ENCODE measurements at regions not wholly inside any gene's neighbourhood (a gene's known extent, or its start where the extent isn't known, plus 50 kb on each side); places are given as distances from the start of the nearest gene placed in this dataset.

DNA sequence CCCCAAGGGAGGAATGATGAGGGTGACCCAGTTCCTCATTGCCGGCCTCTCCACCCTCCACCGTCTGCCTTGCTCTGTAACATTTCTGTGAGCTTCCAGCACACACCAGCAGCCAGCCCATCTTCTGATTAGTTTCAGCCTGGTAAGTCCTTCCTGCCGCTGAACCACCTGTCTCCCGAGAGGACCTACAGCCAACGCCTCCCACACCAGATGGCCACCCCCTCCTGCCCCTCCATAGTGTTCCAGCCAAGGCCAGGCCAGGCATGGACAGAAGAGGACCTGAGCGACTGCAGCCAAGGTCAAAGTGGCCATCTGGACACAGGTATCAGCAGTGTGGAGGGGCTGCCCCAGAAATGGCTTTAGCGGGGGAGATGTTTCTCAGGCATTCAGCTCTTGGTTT is 170.7 kb upstream of the CTBP2 start:
- ATAC-seq (replicated peaks in 1 of 2) (no peak), DNase-seq (no peak)
- Mint-ChIP-seq H3K4me1 (ENCODE audit: low read depth) (no peaks in the 10 kb centered on the region), H3K4me3 (no peak overlapping the region), H3K36me3 (ENCODE audit: insufficient read depth in 2 of 2) (no peaks in the 10 kb centered on the region), H3K27ac (no peak overlapping the region), H3K27me3 (ENCODE audit: low read depth) (no peaks in the 10 kb centered on the region), H3K9me3 (peaks cover 5 to 10% of the 10 kb centered on the region in 2 donors)

DNA sequence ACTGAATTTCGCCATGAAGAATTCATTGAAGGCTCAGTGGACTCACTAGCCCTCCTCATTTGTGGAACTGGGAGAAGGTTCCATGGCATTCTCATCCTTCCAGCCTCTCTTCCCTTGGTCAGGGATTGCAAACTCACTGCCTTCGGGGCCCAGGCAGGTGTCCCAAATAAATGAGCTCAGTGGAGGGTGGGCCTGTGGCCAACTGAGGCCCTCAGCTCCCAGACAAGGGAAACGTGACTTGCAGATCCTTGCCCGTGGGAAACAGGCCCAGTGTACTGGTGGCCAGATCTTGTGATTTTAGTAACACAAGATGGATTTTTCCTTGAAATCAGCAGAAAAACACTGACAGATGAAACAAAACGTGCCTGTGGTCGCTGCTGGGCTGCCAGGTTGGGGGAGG is 168.7 kb upstream of the CTBP2 start:
- DNase-seq, result no peak
- no peak overlapping the region for H3K27ac Mint-ChIP-seq
- no peaks in the 10 kb centered on the region for H3K4me1 Mint-ChIP-seq (ENCODE audit: low read depth)
- H3K9me3 Mint-ChIP-seq, result peaks cover 7 to 12% of the 10 kb centered on the region in 2 donors
- no peaks in the 10 kb centered on the region for H3K27me3 Mint-ChIP-seq (ENCODE audit: low read depth)
- H3K4me3 Mint-ChIP-seq, result no peak overlapping the region
- no peaks in the 10 kb centered on the region for H3K36me3 Mint-ChIP-seq (ENCODE audit: insufficient read depth in 2 of 2)
- ATAC-seq (replicated peaks in 1 of 2), result no peak

DNA sequence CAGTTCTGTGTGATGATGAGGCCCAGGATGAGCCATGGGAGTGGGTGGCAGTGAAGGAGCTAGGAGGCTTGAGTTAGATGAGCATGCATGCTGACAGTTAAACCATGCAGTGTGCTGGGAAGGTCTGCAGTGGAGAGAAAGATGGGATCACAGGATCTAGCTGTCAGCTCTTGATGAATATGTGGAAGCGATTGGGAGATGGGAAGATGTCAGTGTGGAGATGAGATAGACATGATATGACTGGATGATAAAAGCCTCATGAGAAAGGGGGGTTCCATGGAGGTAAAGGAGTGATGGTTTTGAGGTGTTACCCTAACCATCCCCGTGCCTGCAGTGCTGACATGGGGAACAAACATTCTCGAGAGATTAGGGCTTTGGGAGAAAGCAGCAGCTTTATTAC is 165.0 kb upstream of the CTBP2 start:
- DNase-seq, result no peak
- ATAC-seq (replicated peaks in 1 of 2), result no peak
- no peaks in the 10 kb centered on the region for H3K36me3 Mint-ChIP-seq (ENCODE audit: insufficient read depth in 2 of 2)
- no peak overlapping the region for H3K4me3 Mint-ChIP-seq
- H3K9me3 Mint-ChIP-seq, result peaks cover 8 to 16% of the 10 kb centered on the region in 2 donors
- H3K27me3 Mint-ChIP-seq (ENCODE audit: low read depth), result no peaks in the 10 kb centered on the region
- no peak overlapping the region for H3K27ac Mint-ChIP-seq
- no peaks in the 10 kb centered on the region for H3K4me1 Mint-ChIP-seq (ENCODE audit: low read depth)

DNA sequence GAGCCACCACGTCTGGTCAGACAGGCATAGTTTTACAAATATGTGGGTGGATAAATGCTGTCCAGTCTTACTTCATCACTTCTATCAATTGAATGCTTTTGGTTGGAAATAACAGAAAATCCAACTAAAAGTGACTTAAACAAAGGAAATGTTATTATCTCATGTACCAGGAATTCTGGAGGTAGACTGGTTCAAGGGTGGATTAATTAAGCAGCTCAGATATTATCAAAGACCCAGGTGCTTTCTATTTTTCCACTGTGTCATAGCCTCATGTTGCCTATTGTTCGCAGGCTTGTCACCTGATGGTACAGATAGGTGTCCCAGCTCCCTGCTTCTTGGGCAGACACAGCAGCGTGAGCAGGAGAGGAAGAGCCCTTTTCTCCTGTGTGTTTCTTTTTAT is 156.1 kb upstream of the CTBP2 start:
- DNase-seq, result no peak
- ATAC-seq (replicated peaks in 1 of 2), result no peak
- H3K36me3 Mint-ChIP-seq (ENCODE audit: insufficient read depth in 2 of 2), result no peaks in the 10 kb centered on the region
- H3K4me3 Mint-ChIP-seq, result no peak overlapping the region
- no peak overlapping the region for H3K27ac Mint-ChIP-seq
- H3K9me3 Mint-ChIP-seq, result peaks cover 1 to 3% of the 10 kb centered on the region in 2 donors
- H3K27me3 Mint-ChIP-seq (ENCODE audit: low read depth), result no peaks in the 10 kb centered on the region
- H3K4me1 Mint-ChIP-seq (ENCODE audit: low read depth), result no peaks in the 10 kb centered on the region

DNA sequence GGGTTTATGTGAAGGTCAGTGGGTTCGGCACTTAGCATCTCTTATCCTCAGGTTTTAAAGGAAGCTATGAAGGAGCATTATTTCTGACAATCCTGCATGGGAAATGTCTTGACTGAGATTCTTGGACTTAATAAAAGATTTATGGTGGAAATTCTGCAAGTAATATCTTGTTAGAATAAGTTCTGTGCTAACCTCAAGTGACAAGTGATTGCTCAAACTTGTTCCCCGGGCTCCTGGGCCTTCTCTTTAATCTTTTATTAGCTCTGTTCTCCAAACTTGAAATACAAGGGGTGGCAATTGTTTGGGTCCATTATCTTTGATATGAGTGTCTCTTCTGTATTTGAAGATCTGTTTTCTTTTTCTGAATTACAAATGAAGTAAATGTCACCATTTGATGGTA is 140.6 kb upstream of the CTBP2 start:
- no peak for ATAC-seq (replicated peaks in 1 of 2)
- no peak for DNase-seq
- peaks cover 2 to 3% of the 10 kb centered on the region in 2 donors for H3K9me3 Mint-ChIP-seq
- H3K4me1 Mint-ChIP-seq (ENCODE audit: low read depth), result no peaks in the 10 kb centered on the region
- no peaks in the 10 kb centered on the region for H3K36me3 Mint-ChIP-seq (ENCODE audit: insufficient read depth in 2 of 2)
- no peaks in the 10 kb centered on the region for H3K27me3 Mint-ChIP-seq (ENCODE audit: low read depth)
- H3K4me3 Mint-ChIP-seq, result no peak overlapping the region
- H3K27ac Mint-ChIP-seq, result no peak overlapping the region

DNA sequence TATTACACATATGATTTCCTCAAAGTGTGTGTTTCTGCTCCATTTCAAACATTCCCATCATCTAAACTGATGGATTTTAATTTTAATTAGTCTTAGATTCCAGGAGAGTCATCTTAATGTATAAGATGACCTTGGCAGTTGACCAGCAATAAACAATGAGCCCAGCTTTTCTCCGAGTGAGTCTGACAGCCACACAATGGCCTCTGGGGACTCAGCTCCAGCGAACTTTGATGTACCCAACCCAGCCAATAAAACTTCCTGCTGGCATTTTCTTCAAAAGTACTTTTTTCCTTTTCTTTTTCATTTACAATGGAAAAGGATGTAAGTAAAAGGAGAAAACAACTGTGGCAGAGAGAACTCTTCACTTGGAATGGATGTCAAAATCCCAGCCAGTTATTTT is 139.1 kb upstream of the CTBP2 start:
- Mint-ChIP-seq H3K36me3 (ENCODE audit: insufficient read depth in 2 of 2) (no peaks in the 10 kb centered on the region), H3K9me3 (peaks cover 2 to 3% of the 10 kb centered on the region in 2 donors), H3K27me3 (ENCODE audit: low read depth) (no peaks in the 10 kb centered on the region), H3K27ac (no peak overlapping the region), H3K4me3 (no peak overlapping the region), H3K4me1 (ENCODE audit: low read depth) (no peaks in the 10 kb centered on the region)
- ATAC-seq (replicated peaks in 1 of 2), result no peak
- no peak for DNase-seq

DNA sequence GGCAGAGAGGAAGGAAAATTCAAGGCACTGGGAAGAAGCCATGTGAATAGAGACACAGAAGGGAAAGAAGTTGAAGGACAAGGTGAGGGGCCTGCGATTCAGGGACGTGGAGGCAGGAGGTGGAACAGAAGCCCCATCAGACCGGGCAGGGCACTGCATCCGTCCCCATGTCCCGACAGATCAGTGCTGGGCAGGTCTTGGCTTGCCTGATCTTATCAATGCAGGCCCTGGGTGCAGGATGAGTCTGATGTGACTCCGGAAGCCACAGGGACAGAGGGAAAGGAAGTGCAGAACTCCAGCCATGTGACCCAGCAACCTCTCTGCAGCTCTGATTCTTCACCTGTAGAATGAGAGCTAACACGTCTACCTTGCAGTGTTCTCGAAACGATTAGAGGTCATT is 136.2 kb upstream of the CTBP2 start:
- ATAC-seq (replicated peaks in 1 of 2), result no peak
- H3K4me1 Mint-ChIP-seq (ENCODE audit: low read depth), result no peaks in the 10 kb centered on the region

DNA sequence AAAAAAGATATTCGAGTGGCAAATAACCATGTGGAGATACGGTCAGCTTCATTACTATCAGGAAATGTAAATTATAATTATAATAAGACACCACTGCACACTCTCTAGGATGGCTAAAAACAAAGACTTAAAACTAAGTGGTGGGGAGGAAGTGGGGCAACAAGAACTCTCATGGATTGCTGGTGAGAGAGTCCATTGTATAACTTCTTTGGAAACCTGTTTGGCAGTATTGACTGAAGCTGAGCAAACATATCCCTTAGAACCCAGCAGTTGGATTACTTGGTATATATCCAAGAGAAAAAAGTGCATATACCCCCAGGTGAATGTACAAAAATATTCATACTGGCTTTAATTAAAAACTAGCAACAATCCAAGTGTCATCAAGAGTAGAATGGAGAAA is 133.7 kb upstream of the CTBP2 start:
- Mint-ChIP-seq H3K4me3 (no peak overlapping the region), H3K27me3 (ENCODE audit: low read depth) (no peaks in the 10 kb centered on the region), H3K36me3 (ENCODE audit: insufficient read depth in 2 of 2) (no peaks in the 10 kb centered on the region), H3K4me1 (ENCODE audit: low read depth) (no peaks in the 10 kb centered on the region), H3K9me3 (peaks cover 2 to 6% of the 10 kb centered on the region in 2 donors), H3K27ac (no peak overlapping the region)
- no peak for DNase-seq
- ATAC-seq (replicated peaks in 1 of 2), result no peak

More for the DNA sequence above, 136.2 kb upstream of the CTBP2 start:
- Mint-ChIP-seq H3K4me3 (no peak overlapping the region), H3K9me3 (peaks cover 2 to 7% of the 10 kb centered on the region in 2 donors), H3K27ac (no peak overlapping the region), H3K27me3 (ENCODE audit: low read depth) (no peaks in the 10 kb centered on the region), H3K36me3 (ENCODE audit: insufficient read depth in 2 of 2) (no peaks in the 10 kb centered on the region)
- no peak for DNase-seq

DNA sequence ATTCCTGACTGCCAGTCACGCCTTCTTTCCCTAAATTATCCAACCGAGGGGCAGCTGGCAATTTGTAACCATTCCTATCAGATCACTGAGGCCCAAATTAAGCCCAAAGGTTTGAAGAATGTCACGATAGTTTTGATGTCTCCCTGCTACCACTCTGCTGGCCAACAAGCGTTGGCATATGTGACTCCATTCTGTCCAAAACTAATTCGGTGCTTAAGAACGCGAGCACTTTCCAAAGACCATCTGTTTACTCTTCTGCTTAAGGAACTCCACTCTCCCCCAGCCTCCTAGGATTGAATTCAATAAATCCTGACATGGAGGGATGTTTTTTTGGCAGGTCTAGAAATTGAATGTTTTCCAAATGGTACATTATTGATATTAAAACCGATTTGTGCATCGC is 131.5 kb upstream of the CTBP2 start:
- Mint-ChIP-seq H3K4me3 (no peak overlapping the region), H3K36me3 (ENCODE audit: insufficient read depth in 2 of 2) (no peaks in the 10 kb centered on the region), H3K27ac (no peak overlapping the region), H3K9me3 (peaks cover 6 to 8% of the 10 kb centered on the region in 2 donors), H3K4me1 (ENCODE audit: low read depth) (no peaks in the 10 kb centered on the region), H3K27me3 (ENCODE audit: low read depth) (peaks cover 7% of the 10 kb centered on the region)
- no peak for ATAC-seq (replicated peaks in 1 of 2)
- no peak for DNase-seq

DNA sequence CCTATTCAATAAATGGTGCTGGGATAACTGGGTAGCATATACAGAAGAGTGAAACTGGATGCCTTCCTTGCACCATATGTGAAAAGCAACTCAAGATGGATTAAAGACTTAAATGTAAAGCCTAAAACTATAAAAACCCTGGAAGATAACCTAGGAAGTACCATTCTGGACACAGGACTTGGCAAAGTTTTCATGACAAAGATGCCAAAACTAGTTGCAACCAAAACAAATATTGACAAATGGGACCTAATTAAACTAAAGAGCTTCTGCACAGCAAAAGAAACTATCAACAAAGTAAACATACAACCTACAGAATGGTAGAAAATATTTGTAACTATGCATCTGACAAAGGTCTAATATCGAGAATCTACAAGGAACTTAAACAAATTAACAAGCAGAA is 129.1 kb upstream of the CTBP2 start:
- Mint-ChIP-seq H3K9me3 (peaks cover 6% of the 10 kb centered on the region in 2 donors), H3K4me1 (ENCODE audit: low read depth) (no peaks in the 10 kb centered on the region), H3K27ac (no peak overlapping the region), H3K27me3 (ENCODE audit: low read depth) (peaks cover 7% of the 10 kb centered on the region), H3K4me3 (no peak overlapping the region), H3K36me3 (ENCODE audit: insufficient read depth in 2 of 2) (no peaks in the 10 kb centered on the region)
- no peak for DNase-seq
- ATAC-seq (replicated peaks in 1 of 2), result no peak

DNA sequence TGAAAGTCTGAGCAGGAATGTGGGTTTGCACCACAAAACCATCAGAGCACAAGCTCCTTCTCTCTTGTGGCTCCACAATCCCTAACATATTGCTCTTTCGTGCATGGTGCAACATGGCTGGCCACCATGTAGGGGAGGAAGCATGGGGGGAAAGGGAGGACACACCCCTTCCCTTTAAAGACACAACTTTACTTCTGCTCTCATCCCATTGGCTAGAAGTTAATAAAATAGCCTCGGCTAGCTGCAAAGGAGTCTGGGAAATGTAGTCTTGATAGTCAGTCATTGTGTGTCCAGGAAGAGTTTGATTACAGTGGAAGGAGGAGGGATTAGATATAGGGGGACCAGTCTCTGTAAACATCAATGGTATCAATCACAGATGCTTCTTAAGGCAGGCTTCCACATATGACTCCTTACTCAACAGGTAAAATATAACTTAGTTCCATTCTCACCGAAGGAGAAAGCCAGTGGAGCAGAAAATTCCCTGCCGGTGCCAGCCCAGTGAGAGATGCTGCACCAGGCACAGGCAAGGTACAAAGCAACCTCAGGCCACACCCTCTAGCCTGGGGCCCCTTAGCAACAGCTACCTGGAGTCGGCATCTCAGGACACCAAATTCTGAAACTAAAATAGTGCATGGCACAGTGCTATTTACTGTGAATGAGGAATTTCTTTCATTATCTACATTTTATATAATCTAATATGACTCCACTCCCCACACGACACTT is 124.7 kb upstream of the CTBP2 start:
- ATAC-seq (replicated peaks in 1 of 2) (no peak), DNase-seq (no peak)
- Mint-ChIP-seq H3K27me3 (ENCODE audit: low read depth) (peaks cover 14% of the 10 kb centered on the region), H3K27ac (no peak overlapping the region), H3K9me3 (peaks cover 0 to 6% of the 10 kb centered on the region in 2 donors), H3K4me1 (ENCODE audit: low read depth) (no peaks in the 10 kb centered on the region), H3K4me3 (no peak overlapping the region), H3K36me3 (ENCODE audit: insufficient read depth in 2 of 2) (no peaks in the 10 kb centered on the region)

DNA sequence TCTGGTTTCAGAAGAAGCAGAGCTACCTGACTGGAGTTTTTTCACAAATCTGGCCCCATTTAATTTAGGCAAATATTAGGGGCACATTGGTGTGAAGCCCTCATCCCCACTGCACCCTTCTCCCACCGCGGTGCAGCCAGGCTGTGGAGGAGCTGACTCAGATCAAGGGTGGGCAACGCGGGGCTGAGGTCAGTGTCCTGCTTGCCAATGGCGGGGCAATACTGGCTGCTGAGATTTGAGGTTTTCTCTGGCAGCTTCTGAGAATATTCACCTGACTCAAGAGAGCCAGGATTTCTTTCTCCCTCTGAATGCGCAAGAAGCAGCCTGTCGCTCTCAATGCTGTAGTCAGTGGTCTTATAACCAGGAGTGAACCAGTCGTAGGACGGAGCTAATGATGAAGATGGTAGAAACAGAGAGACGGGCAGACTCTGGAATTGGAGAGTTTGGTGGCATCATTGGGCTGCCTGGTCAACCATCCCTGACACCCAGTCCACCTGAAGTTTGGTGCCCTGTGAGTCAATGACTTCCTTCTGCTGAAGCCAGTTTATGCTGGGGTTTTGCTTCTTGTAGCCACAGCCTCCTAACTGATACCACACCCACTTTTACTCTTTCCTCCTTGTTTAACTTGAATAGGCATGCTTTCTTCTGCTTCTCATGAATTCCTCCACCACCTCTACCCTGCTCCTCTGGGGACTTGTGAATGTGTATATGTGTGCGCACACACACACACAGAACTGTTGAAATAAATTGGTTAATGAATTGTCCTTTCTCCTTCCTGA is 123.7 kb upstream of the CTBP2 start:
- peaks cover 0 to 6% of the 10 kb centered on the region in 2 donors for H3K9me3 Mint-ChIP-seq
- H3K27ac Mint-ChIP-seq, result no peak overlapping the region
- H3K27me3 Mint-ChIP-seq (ENCODE audit: low read depth), result peaks cover 14% of the 10 kb centered on the region
- H3K4me3 Mint-ChIP-seq, result no peak overlapping the region
- no peak for ATAC-seq (replicated peaks in 1 of 2)
- no peaks in the 10 kb centered on the region for H3K36me3 Mint-ChIP-seq (ENCODE audit: insufficient read depth in 2 of 2)
- DNase-seq, result no peak
- no peaks in the 10 kb centered on the region for H3K4me1 Mint-ChIP-seq (ENCODE audit: low read depth)

DNA sequence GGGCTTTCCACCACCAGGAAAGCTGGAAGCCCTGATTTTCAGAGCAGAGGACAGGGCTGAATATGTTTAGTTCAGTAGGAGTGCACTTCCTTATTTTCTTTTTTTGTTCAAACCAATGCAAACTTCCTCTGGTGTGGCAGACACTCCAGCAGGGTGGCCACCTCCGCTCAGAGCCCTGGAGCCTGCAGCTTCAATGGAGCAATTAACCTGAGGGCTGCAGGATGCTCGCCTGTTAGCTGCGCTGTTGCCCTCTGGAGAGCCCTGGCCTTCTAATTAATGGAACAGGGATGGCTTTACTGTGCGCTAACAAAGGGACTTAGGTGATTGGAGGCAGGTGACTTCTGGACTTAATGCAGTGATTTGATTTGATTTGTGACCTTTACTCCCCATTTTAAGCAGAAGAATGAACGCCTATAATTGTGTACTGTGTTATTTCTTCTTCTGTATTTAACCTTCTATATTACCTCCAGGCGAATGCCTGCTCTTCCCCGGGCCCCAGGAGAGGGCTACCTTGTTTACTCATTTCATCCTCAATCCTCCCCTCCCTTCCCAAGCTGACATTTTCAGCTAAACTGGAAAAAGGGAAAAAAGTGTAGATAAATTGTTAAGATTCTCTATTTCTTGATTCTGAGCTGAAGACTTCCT is 123.0 kb upstream of the CTBP2 start:
- no peak overlapping the region for H3K27ac Mint-ChIP-seq
- ATAC-seq (replicated peaks in 1 of 2) (no peak), DNase-seq (no peak)
- peaks cover 0 to 6% of the 10 kb centered on the region in 2 donors for H3K9me3 Mint-ChIP-seq
- no peaks in the 10 kb centered on the region for H3K36me3 Mint-ChIP-seq (ENCODE audit: insufficient read depth in 2 of 2)
- H3K4me1 Mint-ChIP-seq (ENCODE audit: low read depth), result no peaks in the 10 kb centered on the region
- peaks cover 14% of the 10 kb centered on the region for H3K27me3 Mint-ChIP-seq (ENCODE audit: low read depth)
- no peak overlapping the region for H3K4me3 Mint-ChIP-seq
